IMR-90 (cell line): ENCODE measurements at regions not wholly inside any gene's neighbourhood (a gene's known extent, or its start where the extent isn't known, plus 50 kb on each side); places are given as distances from the start of the nearest gene placed in this dataset.

Source experiments
- ATAC-seq: fragments of 200-7000 bp; cut with Tn5 transposase; 2 replicates; pipeline ENCODE4 v1.9.1; 2020; ENCODE audit warnings: low read depth, mild to moderate bottlenecking, moderate library complexity
- BruUV-seq: library from RNA; stranded (reverse); fragments of 400-500 nt; replicated peaks from 2 replicates; lab custom pipeline; 2021; lab: Mats Ljungman, UMichigan
- CTCF ChIA-PET: fragments of 300-600 bp; formaldehyde crosslinking; extraction: SDS; loops from one replicate; lab custom pipeline; 2021; ENCODE audit warnings: antibody characterized with exemption; lab: Yijun Ruan, JAX
- POLR2A ChIA-PET: fragments of 300-600 bp; sonication (Branson Sonifier 250); formaldehyde crosslinking; loops from one replicate; lab custom pipeline; 2022; ENCODE audit warnings: antibody characterized with exemption; ENCODE audit not compliant: unreplicated experiment; lab: Charles Lee
- DNase-seq: peaks from one replicate; pipeline ENCODE4 v3.0.0; 2013
- H2AFZ ChIP-seq: replicated peaks from 2 replicates; pipeline ENCODE3; 2013; ENCODE audit warnings: low read length, mild to moderate bottlenecking; ENCODE audit not compliant: poor library complexity
- H2AK5ac ChIP-seq: 2 replicates; pipeline ENCODE4 v1.6.1; 2013; ENCODE audit warnings: low read depth, low read length, inconsistent platforms
- H2AK9ac ChIP-seq: replicated peaks from 2 replicates; pipeline ENCODE3; 2013; ENCODE audit warnings: mild to moderate bottlenecking, low read depth, low read length, moderate library complexity; ENCODE audit not compliant: poor library complexity
- H2BK120ac ChIP-seq: 2 replicates; pipeline ENCODE4 v1.6.1; 2013; ENCODE audit warnings: low read depth, low read length, inconsistent platforms
- H2BK15ac ChIP-seq: 3 replicates; pipeline ENCODE4 v1.6.1; 2013; ENCODE audit warnings: low read depth, low read length, inconsistent platforms
- H2BK20ac ChIP-seq: 2 replicates; pipeline ENCODE4 v1.6.1; 2013; ENCODE audit warnings: low read depth, mild to moderate bottlenecking, inconsistent platforms, low read length, moderate library complexity
- H2BK5ac ChIP-seq: 2 replicates; pipeline ENCODE4 v1.6.1; 2013; ENCODE audit warnings: mild to moderate bottlenecking, low read depth, low read length, inconsistent platforms; ENCODE audit not compliant: poor library complexity, severe bottlenecking
- H3K14ac ChIP-seq: replicated peaks from 2 replicates; pipeline ENCODE4 v1.6.1; 2013; ENCODE audit warnings: low read depth, low read length, inconsistent platforms
- H3K18ac ChIP-seq: 2 replicates; pipeline ENCODE4 v1.6.1; 2013; ENCODE audit warnings: low read depth, low read length, control low read depth
- H3K23ac ChIP-seq: 2 replicates; pipeline ENCODE4 v1.6.1; 2013; ENCODE audit warnings: low read depth, low read length, inconsistent platforms
- H3K27ac ChIP-seq: 2 replicates; pipeline ENCODE4 v1.5.1; 2013; ENCODE audit warnings: mild to moderate bottlenecking, control low read depth, low read length; ENCODE audit not compliant: insufficient read depth
- H3K27me3 ChIP-seq: 2 replicates; pipeline ENCODE4 v1.6.1; 2013; ENCODE audit warnings: low read length; ENCODE audit not compliant: control insufficient read depth, insufficient read depth
- H3K36me3 ChIP-seq: 2 replicates; pipeline ENCODE4 v1.6.1; 2013; ENCODE audit warnings: low read length, mixed read lengths; ENCODE audit not compliant: control insufficient read depth, insufficient read depth
- H3K4ac ChIP-seq: 2 replicates; pipeline ENCODE4 v1.6.1; 2013; ENCODE audit warnings: low read depth, low read length, inconsistent platforms
- H3K4me1 ChIP-seq: 2 replicates; pipeline ENCODE4 v1.6.1; 2013; ENCODE audit warnings: low read length, mixed read lengths; ENCODE audit not compliant: control insufficient read depth, insufficient read depth
- H3K4me2 ChIP-seq: 2 replicates; pipeline ENCODE4 v1.6.1; 2013; ENCODE audit warnings: low read depth, mild to moderate bottlenecking, control low read depth, low read length, moderate library complexity
- H3K4me3 ChIP-seq: 2 replicates; pipeline ENCODE4 v1.5.1; 2013; ENCODE audit warnings: low read depth, mild to moderate bottlenecking, control low read depth, low read length, moderate library complexity; ENCODE audit not compliant: insufficient read depth
- H3K56ac ChIP-seq: 2 replicates; pipeline ENCODE4 v1.6.1; 2013; ENCODE audit warnings: low read length, inconsistent platforms; ENCODE audit not compliant: insufficient read depth; ENCODE audit errors: extremely low read depth
- H3K79me1 ChIP-seq, 2 experiments: 2 replicates each; pipeline ENCODE4 v1.6.1; 2013; ENCODE audit warnings: low read length in 2 of 2, inconsistent platforms in 1 of 2, low read depth in 1 of 2
- H3K9ac ChIP-seq: 2 replicates; pipeline ENCODE4 v1.6.1; 2013; ENCODE audit warnings: low read depth, low read length, control low read depth
- H3K9me1 ChIP-seq: 2 replicates; pipeline ENCODE4 v1.6.1; 2013; ENCODE audit warnings: low read length, inconsistent platforms; ENCODE audit not compliant: insufficient read depth
- H3K9me3 ChIP-seq: 2 replicates; pipeline ENCODE4 v1.6.1; 2013; ENCODE audit warnings: low read length; ENCODE audit not compliant: control insufficient read depth, insufficient read depth
- H4K20me1 ChIP-seq: 2 replicates; pipeline ENCODE4 v1.6.1; 2013; ENCODE audit warnings: low read length, inconsistent platforms; ENCODE audit not compliant: insufficient read depth
- H4K5ac ChIP-seq: 2 replicates; pipeline ENCODE4 v1.6.1; 2013; ENCODE audit warnings: mild to moderate bottlenecking, low read depth, low read length, control low read depth
- H4K8ac ChIP-seq, 2 experiments: 2 replicates each; pipeline ENCODE4 v1.6.1; 2013; ENCODE audit warnings: low read depth in 2 of 2, low read length in 2 of 2, control low read depth in 1 of 2, inconsistent platforms in 1 of 2
- H4K91ac ChIP-seq: 2 replicates; pipeline ENCODE4 v1.6.1; 2013; ENCODE audit warnings: low read depth, low read length, inconsistent platforms; ENCODE audit not compliant: insufficient read depth
- BHLHE40 ChIP-seq: fragments of 150-350 bp; IDR thresholded peaks from 2 replicates; pipeline ENCODE4 v1.6.1; 2016; ENCODE audit warnings: mild to moderate bottlenecking, low read depth, low read length
- CHD1 ChIP-seq: IDR thresholded peaks from 2 replicates; pipeline ENCODE4 v1.6.1; 2012; ENCODE audit warnings: low read depth, low read length, improper control_type of control experiment
- CTCF ChIP-seq: conservative IDR thresholded peaks from 2 replicates; pipeline ENCODE4 v1.5.1; 2012; ENCODE audit warnings: mild to moderate bottlenecking, low read depth, low read length, improper control_type of control experiment
- ELK1 ChIP-seq: fragments of 150-350 bp; IDR thresholded peaks from 2 replicates; pipeline ENCODE4 v1.6.1; 2016; ENCODE audit warnings: low read depth, mild to moderate bottlenecking, low read length, moderate library complexity, borderline replicate concordance
- FOS ChIP-seq: fragments of 150-350 bp; IDR thresholded peaks from 2 replicates; pipeline ENCODE4 v1.6.1; 2016; ENCODE audit warnings: low read depth, low read length
- MAFK ChIP-seq: IDR thresholded peaks from 2 replicates; pipeline ENCODE4 v1.6.1; 2012; ENCODE audit warnings: low read depth, low read length, improper control_type of control experiment
- MAZ ChIP-seq: IDR thresholded peaks from 2 replicates; pipeline ENCODE4 v1.6.1; 2012; ENCODE audit warnings: low read depth, mild to moderate bottlenecking, low read length, improper control_type of control experiment, moderate library complexity, borderline replicate concordance
- MXI1 ChIP-seq: IDR thresholded peaks from 2 replicates; pipeline ENCODE4 v1.6.1; 2012; ENCODE audit warnings: low read depth, mild to moderate bottlenecking, low read length, moderate library complexity, borderline replicate concordance
- NFE2L2 ChIP-seq: fragments of 150-350 bp; IDR thresholded peaks from 2 replicates; pipeline ENCODE4 v1.6.1; 2016; ENCODE audit warnings: low read depth, mild to moderate bottlenecking, low read length
- POLR2A ChIP-seq: IDR thresholded peaks from 2 replicates; pipeline ENCODE4 v1.6.1; 2012; ENCODE audit warnings: mild to moderate bottlenecking, low read depth, low read length
- RAD21 ChIP-seq: IDR thresholded peaks from 2 replicates; pipeline ENCODE4 v1.6.1; 2012; ENCODE audit warnings: low read length, improper control_type of control experiment
- RCOR1 ChIP-seq: IDR thresholded peaks from 2 replicates; pipeline ENCODE4 v1.6.1; 2012; ENCODE audit warnings: mild to moderate bottlenecking, low read length, improper control_type of control experiment; ENCODE audit not compliant: insufficient replicate concordance
- RFX5 ChIP-seq: IDR thresholded peaks from 2 replicates; pipeline ENCODE4 v1.8.0; 2012; ENCODE audit warnings: low read depth, mild to moderate bottlenecking, low read length, moderate library complexity
- SMC3 ChIP-seq: fragments of 150-350 bp; IDR thresholded peaks from 2 replicates; pipeline ENCODE4 v1.6.1; 2016; ENCODE audit warnings: low read depth, mild to moderate bottlenecking, antibody characterized with exemption, low read length, moderate library complexity
- USF2 ChIP-seq: fragments of 150-350 bp; IDR thresholded peaks from 2 replicates; pipeline ENCODE4 v1.6.1; 2017; ENCODE audit warnings: mild to moderate bottlenecking, antibody characterized with exemption, low read length, low read depth
- WGBS, 2 experiments: methylation state at CpG; one replicate each; pipeline versions ENCODE4 v1.1.5 to v1.1.7; 2013; ENCODE audit warnings: missing lambda C conversion rate in 2 of 2; ENCODE audit not compliant: insufficient read length in 1 of 2; ENCODE audit errors: extremely low coverage in 2 of 2; 5-methylcytosine and 5-hydroxymethylcytosine counted together
- dilution Hi-C: fragments of 300-500 bp; cut with HindIII; formaldehyde crosslinking; loops from one replicate; pipeline ENCODE4 v1.14.3; 2018; ENCODE audit warnings: low sequenced_read_pairs; ENCODE audit not compliant: unreplicated experiment
- in situ Hi-C: fragments of 300-500 bp; cut with MboI; formaldehyde crosslinking; loops from 3 replicates; pipeline ENCODE4 v1.14.3; 2019; ENCODE audit warnings: low sequenced_read_pairs, inconsistent platforms, mixed read lengths
- intact Hi-C: fragments of 100-400 bp; cut with micrococcal nuclease; formaldehyde crosslinking; loops from 2 replicates; pipeline ENCODE4 v1.10.0; 2022

GRCh38 chr10:29084681-29085307, 204.1 kb upstream of the LYZL1 start:
- DNase-seq, result no peak
- no peak overlapping the region for H2BK120ac ChIP-seq
- CTCF ChIA-PET, result no interaction called here
- H3K27ac ChIP-seq, result no peak overlapping the region
- POLR2A ChIA-PET, result interaction anchor here (0.6 kb wide), 1 partner anchor 25 kb away, joined by 3 read pairs; no protein-coding TSS in a partner anchor
- no peaks in the 10 kb centered on the region for H4K20me1 ChIP-seq
- in situ Hi-C loops (no loop called here), intact Hi-C loops (no loop called here), dilution Hi-C loops (no loop called here)
- H2BK15ac ChIP-seq, result no peak overlapping the region
- H3K9me1 ChIP-seq, result no peaks in the 10 kb centered on the region
- no peak overlapping the region for H3K18ac ChIP-seq
- H4K5ac ChIP-seq, result no peak overlapping the region
- BruUV-seq, result no TSS peak
- H3K4ac ChIP-seq, result no peak overlapping the region
- no peak for ATAC-seq
- no peak overlapping the region for H3K9ac ChIP-seq
- H2BK20ac ChIP-seq, result no peak overlapping the region
- H3K14ac ChIP-seq, result no peak overlapping the region
- no CpG with 5 or more reads among the region's 8 CpGs for WGBS, 2 experiments
- no peaks in the 10 kb centered on the region for H3K4me1 ChIP-seq
- no peak overlapping the region for H3K4me2 ChIP-seq
- H4K8ac ChIP-seq, result no peak overlapping the region
- peaks cover 24% of the 10 kb centered on the region for H3K27me3 ChIP-seq
- H3K9me3 ChIP-seq, result no peaks in the 10 kb centered on the region
- H3K4me3 ChIP-seq, result no peak overlapping the region
- no peaks in the 10 kb centered on the region for H3K79me1 ChIP-seq
- H3K23ac ChIP-seq, result no peak overlapping the region
- no peaks in the 10 kb centered on the region for H3K36me3 ChIP-seq
- no peak overlapping the region for H2AK9ac ChIP-seq
- no peak overlapping the region for H4K91ac ChIP-seq
- no peak for TF ChIP-seq MAFK
- TF ChIP-seq NFE2L2, result no peak
- TF ChIP-seq ELK1, result no peak
- TF ChIP-seq CTCF, result no peak
- TF ChIP-seq POLR2A, result no peak
- no peak for TF ChIP-seq SMC3
- no peak for TF ChIP-seq MXI1
- TF ChIP-seq RAD21, result no peak
- TF ChIP-seq RFX5, result no peak
- no peak for TF ChIP-seq BHLHE40
- no peak for TF ChIP-seq MAZ
- no peak for TF ChIP-seq USF2
- no peak for TF ChIP-seq CHD1
- no peak for TF ChIP-seq RCOR1
- no peak for TF ChIP-seq FOS
- no peak overlapping the region for H2AK5ac ChIP-seq
- no peak overlapping the region for H2AFZ ChIP-seq
- no peak overlapping the region for H2BK5ac ChIP-seq
- H3K56ac ChIP-seq, result no peak overlapping the region
